Uterus (tissue), 3 donors: ENCODE measurements at regions not wholly inside any gene's neighbourhood (a gene's known extent, or its start where the extent isn't known, plus 50 kb on each side); places are given as distances from the start of the nearest gene placed in this dataset.
A peak's percentile ranks its signal among the peaks of the same experiment; 100 is the strongest.

Source experiments
- DNase-seq, 2 donors: peaks; one replicate each; pipeline ENCODE4 v3.0.0-alpha.2; 2019 to 2020
- H3K27ac ChIP-seq, 2 donors: fragments of 200-600 bp; sonication (generic); 1 replicate in 1 of 2; 2 replicates in 1 of 2; pipeline ENCODE4 v1.5.1; 2016 to 2018
- H3K27me3 ChIP-seq, 2 donors: fragments of 200-600 bp; sonication (generic); one replicate each; pipeline ENCODE4 v1.5.1; 2018 to 2019; ENCODE audit warnings: control low read depth in 1 of 2
- H3K36me3 ChIP-seq, 2 donors: fragments of 200-600 bp; sonication (generic); one replicate each; pipeline ENCODE4 v1.5.1; 2019; ENCODE audit warnings: control low read depth in 1 of 2
- H3K4me1 ChIP-seq, 2 donors: fragments of 200-600 bp; sonication (generic); one replicate each; pipeline ENCODE4 v1.5.1; 2018 to 2019; ENCODE audit warnings: control low read depth in 1 of 2
- H3K4me3 ChIP-seq, 2 donors: fragments of 200-600 bp; sonication (generic); 1 replicate in 1 of 2; 2 replicates in 1 of 2; pipeline ENCODE4 v1.5.1; 2018 to 2019; ENCODE audit warnings: mild to moderate bottlenecking in 1 of 2
- H3K9me3 ChIP-seq, 2 donors: fragments of 200-600 bp; sonication (generic); one replicate each; pipeline ENCODE4 v1.5.1; 2019; ENCODE audit warnings: control low read depth in 1 of 2
- POLR2A ChIP-seq, 2 donors: fragments of 450-650 bp; IDR thresholded peaks; one replicate each; pipeline ENCODE4 v1.6.1; 2016; ENCODE audit warnings: antibody characterized with exemption in 2 of 2, mild to moderate bottlenecking in 1 of 2, moderate library complexity in 1 of 2
- intact Hi-C: fragments of 100-400 bp; cut with DNase I; formaldehyde crosslinking; loops from one replicate; pipeline ENCODE4 v1.15.1; 2023; ENCODE audit warnings: low total_unique reads
- TF ChIP-seq, protein P1 (sequence below), 4 experiments: fragments of 200-600 bp in 2 of 4; fragments of 450-650 bp in 2 of 4; sonication (generic) in 2 of 4; IDR thresholded peaks; one replicate each; pipeline ENCODE4 v1.5.1; 2016 to 2019; ENCODE audit warnings: antibody characterized with exemption in 4 of 4, mild to moderate bottlenecking in 2 of 4, moderate library complexity in 1 of 4
- donor health status: DM: yes; HTN: yes; CAD: no.

DNA sequence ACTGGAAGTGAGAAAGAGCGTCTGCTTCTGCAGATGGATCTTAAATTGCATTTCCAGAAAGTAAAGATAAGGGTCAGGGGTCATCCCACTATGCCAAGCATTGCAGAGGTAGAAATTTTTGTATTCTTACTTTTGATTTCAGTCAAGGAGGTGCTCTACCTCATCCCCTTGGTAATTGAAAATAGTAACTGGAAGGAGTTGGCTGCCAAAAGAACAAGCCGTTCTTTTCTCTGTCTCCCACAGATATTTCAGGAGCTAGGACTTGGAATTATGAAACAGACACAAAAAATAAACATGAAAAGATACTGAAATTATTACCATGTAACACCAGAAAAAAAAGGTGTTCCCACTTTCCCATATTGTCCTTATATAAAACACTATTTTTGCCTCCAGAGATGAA, 309.9 kb upstream of the UMPS start:
- Histone ChIP-seq H3K4me1 (no peaks in the 10 kb centered on the region), H3K4me3 (no peak overlapping the region), H3K9me3 (no peaks in the 10 kb centered on the region), H3K27me3 (no peaks in the 10 kb centered on the region), H3K36me3 (no peaks in the 10 kb centered on the region), H3K27ac (peak overlapping the region in 1 of 2 donors; percentile 2)
- no peak for DNase-seq
- TF ChIP-seq POLR2A (IDR thresholded peaks at IDR 0.05), result no peak
- TF ChIP-seq, protein P1, sequence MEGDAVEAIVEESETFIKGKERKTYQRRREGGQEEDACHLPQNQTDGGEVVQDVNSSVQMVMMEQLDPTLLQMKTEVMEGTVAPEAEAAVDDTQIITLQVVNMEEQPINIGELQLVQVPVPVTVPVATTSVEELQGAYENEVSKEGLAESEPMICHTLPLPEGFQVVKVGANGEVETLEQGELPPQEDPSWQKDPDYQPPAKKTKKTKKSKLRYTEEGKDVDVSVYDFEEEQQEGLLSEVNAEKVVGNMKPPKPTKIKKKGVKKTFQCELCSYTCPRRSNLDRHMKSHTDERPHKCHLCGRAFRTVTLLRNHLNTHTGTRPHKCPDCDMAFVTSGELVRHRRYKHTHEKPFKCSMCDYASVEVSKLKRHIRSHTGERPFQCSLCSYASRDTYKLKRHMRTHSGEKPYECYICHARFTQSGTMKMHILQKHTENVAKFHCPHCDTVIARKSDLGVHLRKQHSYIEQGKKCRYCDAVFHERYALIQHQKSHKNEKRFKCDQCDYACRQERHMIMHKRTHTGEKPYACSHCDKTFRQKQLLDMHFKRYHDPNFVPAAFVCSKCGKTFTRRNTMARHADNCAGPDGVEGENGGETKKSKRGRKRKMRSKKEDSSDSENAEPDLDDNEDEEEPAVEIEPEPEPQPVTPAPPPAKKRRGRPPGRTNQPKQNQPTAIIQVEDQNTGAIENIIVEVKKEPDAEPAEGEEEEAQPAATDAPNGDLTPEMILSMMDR (IDR thresholded peaks at IDR 0.05), result no peak
- intact Hi-C loops, result no loop called here

DNA sequence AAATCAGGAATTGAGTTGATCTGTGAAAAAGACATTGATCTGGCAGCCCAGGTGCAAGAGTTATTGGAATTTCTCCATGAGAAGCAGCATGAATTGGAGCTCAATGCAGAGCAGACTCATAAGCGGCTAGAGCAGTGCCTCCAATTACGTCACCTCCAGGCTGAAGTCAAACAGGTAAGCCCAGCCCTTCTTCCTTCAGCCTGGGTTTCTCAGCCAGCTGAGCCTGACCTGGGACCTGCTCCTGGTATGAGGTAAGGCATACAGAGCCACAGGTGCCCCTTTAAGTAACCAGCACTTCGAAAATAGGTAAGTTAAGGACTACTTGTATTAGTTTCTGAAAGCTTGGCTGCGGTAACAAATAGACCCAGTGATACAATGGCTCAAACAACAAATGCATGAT, 307.4 kb upstream of the UMPS start:
- H3K9me3 ChIP-seq, result no peaks in the 10 kb centered on the region
- TF ChIP-seq POLR2A (IDR thresholded peaks at IDR 0.05), result no peak
- TF ChIP-seq, protein P1 (IDR thresholded peaks at IDR 0.05), result no peak
- H3K4me1 ChIP-seq, result no peaks in the 10 kb centered on the region
- no peaks in the 10 kb centered on the region for H3K36me3 ChIP-seq
- intact Hi-C loops, result no loop called here
- DNase-seq, result no peak
- H3K27ac ChIP-seq, result no peak overlapping the region
- H3K4me3 ChIP-seq, result no peak overlapping the region
- no peaks in the 10 kb centered on the region for H3K27me3 ChIP-seq

DNA sequence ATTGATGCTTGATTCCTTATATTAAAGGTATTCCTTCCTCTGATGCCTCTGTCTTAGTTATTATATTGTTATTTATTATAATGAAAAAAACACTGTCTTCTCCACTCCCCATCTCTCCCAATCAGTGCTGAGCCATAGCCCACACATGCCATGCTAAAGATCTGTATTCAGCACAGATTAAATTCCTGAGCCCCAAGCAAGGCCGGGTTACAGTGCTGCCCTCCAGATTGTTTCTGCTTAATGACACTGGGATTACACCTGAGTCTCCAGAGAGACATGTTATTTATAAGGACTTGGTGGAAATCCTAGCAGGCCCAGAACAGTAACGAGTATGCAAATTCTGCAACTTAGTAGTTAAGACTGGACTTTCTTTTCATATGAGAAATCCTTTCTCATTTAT, 305.9 kb upstream of the UMPS start:
- TF ChIP-seq, protein P1 (IDR thresholded peaks at IDR 0.05), result no peak
- no peak for TF ChIP-seq POLR2A (IDR thresholded peaks at IDR 0.05)
- Histone ChIP-seq H3K27ac (no peak overlapping the region), H3K27me3 (no peaks in the 10 kb centered on the region), H3K4me1 (no peaks in the 10 kb centered on the region), H3K4me3 (no peak overlapping the region), H3K36me3 (no peaks in the 10 kb centered on the region), H3K9me3 (no peaks in the 10 kb centered on the region)
- intact Hi-C loops, result no loop called here
- no peak for DNase-seq

DNA sequence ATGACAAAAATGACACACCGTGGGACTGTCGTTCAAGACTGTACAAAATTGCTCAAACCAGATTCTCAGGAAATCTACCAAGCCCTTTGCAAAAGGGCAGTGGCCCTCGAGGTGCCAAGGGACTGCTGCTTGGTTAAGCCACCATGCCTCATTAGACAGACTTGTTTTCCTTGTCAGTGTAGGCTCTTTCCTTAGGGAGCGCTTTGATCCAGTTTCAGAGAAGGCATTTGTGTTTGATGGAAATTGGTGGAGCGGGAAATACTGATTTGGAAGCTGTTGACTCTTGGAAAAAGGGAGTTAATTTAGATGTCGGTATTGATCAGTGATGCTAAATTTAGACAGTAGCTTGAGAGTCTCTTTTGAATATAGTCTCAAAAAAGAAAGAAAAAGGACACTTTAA, 304.3 kb upstream of the UMPS start:
- H3K36me3 ChIP-seq, result no peaks in the 10 kb centered on the region
- DNase-seq, result no peak
- no peaks in the 10 kb centered on the region for H3K27me3 ChIP-seq
- no peak for TF ChIP-seq POLR2A (IDR thresholded peaks at IDR 0.05)
- TF ChIP-seq, protein P1 (IDR thresholded peaks at IDR 0.05), result no peak
- intact Hi-C loops, result no loop called here
- no peak overlapping the region for H3K4me3 ChIP-seq
- no peaks in the 10 kb centered on the region for H3K4me1 ChIP-seq
- no peaks in the 10 kb centered on the region for H3K9me3 ChIP-seq
- H3K27ac ChIP-seq, result no peak overlapping the region

DNA sequence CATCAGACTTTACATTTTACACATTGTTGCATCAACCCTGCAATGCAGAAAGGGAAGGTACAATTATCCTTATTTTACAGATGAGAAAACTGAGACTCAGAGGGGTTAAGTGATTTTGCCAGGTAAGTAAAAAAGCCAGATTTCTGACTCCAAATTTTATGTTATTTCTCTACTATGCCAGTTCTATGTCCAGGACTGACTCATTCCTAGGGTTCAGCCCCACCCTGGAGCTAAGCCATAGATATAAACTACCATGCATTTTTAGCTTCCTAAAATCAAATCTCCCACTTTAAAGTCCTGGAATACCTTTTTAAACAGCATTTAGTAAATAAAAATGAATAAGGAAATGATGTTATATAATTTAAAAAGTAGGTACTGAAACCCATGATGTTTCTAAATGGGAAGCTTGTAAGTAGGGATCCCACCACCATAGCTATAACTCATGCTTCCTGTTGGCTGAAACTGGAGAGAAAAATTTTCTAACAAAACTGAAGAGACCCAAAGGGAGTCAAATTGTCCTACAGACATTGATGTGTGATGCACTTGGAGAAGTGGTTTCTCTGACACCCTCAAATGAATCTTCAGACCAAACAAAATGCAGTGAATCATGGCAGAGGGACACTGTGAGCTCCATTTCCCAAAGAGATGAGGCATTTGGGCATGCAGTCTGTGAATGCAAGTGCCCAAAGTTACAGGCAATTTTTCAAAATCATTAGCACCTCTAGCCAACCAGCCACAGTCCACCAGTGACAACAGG, 301.7 kb upstream of the UMPS start:
- H3K36me3 ChIP-seq, result no peaks in the 10 kb centered on the region
- intact Hi-C loops, result no loop called here
- no peaks in the 10 kb centered on the region for H3K27me3 ChIP-seq
- TF ChIP-seq, protein P1 (IDR thresholded peaks at IDR 0.05), result no peak
- TF ChIP-seq POLR2A (IDR thresholded peaks at IDR 0.05), result no peak
- no peak overlapping the region for H3K4me3 ChIP-seq
- DNase-seq, result no peak
- no peaks in the 10 kb centered on the region for H3K4me1 ChIP-seq
- H3K9me3 ChIP-seq, result no peaks in the 10 kb centered on the region
- H3K27ac ChIP-seq, result peak overlapping the region; percentile 4 to 29
